Smooth muscle cell of the brain vasculature (primary cell): ENCODE measurements at regions not wholly inside any gene's neighbourhood (a gene's known extent, or its start where the extent isn't known, plus 50 kb on each side); places are given as distances from the start of the nearest gene placed in this dataset.

Source experiments
- DNase-seq: peaks from one replicate; pipeline ENCODE4 v3.0.0-alpha.2; 2012; ENCODE audit warnings: low read depth, low spot score

DNA sequence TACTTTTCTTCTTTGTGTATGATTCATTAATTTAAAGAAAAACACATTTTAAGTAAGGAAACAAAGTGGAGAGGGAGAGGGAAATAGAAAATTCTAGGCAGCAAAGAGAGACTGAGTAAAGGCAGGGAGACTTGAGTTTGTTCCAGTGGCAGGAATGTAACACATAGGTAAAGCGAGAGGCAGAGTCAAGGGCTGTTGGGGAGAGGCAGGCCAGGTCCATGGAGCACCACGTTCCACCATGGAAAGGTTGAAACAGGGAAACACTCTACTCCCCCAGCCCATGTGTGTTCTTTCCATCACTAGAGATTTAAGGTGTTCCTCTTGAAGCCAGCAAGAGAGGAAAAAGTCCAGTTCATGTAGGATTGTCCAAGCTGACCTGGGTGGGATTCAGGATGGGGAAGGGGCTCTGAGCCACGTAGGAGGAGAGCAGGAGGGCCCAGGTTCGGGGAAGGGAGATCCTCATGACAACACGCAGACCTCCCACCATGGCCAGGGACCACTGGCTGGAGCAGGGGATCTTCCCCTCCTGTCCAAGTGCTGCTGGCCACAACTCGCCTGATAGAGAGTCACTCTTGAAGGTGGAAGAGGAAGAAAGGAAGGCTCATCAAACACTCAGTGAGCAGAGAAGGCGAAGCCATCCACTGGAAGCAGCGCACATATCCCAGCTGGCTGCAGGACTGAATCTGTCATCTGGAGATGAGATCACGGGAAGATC lies 666.4 kb upstream of the MKI67 start:
- DNase-seq, result no peak

DNA sequence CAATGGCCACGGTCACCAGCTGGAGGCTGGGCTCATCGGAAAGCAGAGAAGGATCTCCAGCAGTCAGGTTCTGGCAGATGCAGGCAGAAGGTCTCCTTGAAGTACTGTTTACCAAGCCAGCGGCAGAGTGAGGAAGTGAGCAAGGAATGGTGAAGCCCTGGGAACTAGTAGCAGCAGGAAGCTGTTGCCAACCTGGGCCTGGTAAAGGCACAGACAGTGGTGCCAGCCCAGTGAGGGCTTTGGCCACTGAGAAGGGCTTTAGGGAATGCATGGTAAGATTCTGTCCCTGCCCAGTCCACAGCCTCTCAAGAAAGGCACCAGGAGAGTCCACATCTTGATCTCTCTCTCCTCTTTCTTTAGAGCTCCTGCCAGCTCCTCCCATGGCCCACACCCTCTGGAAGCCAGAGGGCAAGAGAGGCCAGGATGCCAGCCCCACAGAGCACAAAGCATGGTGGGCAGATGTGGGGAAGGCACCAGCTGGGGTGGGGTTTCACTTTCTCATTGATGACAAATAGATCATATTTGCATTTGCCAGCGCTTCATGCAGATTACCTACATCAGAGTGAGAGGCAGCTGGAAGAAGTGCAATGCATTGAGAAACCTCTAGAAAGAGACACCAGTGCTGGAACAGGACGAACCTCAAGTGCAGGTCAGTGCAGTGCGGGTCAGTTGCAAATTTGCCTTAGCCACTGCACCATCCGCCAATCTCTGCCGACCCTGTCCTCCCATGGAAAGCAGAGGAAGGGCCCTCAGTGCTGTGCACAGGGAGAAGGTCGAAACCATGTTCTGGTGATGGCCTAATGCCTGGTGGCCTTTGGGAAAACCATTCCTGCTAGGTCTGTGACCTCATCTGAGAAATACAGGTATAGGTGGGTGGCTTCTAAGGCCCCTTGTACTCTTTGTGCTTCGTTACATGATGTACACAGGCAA lies 667.8 kb upstream of the MKI67 start:
- DNase-seq, result no peak

DNA sequence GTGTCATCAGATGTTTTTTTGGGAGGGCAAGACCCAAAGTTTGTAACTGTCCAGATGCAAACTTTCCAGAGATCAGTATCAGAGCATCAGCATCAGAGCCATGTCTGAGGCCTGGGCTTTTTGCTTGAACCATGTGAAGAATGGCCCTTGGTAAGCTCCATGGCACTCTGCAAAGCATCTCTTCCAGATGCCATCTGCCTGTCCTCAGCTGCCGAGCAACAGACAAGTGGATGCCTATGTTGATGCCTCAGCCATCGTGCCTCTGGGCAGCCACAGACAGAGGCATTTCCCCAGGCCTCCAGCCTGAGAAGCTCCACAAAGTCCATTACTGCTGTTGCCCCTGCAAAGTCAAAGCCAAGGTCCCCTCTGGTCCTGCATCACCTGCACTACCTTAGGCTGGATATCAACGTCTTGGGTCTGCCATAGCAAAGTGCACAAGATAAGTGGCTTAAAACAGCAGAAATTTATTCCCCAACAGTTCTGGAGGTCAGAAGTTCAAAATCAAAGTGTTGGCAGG lies 670.2 kb upstream of the MKI67 start:
- no peak for DNase-seq

DNA sequence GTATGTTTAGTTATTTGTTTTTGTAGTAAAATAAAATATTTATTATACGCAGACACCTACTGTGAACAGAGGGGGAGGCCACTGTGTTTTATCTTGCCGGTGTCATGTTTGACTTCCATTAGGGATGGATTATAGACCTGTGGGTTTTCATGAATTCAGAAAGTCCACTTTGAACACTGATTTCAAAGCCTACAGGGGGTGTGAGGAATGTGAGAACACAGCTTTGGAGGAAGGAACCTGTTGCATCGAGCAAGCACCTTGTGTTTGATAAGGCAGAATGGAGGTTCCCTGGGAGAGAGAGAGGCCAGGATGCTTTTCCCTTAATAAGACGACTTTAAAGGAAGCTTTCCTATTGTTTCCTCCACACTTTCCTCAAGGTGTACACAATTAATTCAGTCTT lies 665.0 kb upstream of the MGMT start:
- DNase-seq, result no peak

DNA sequence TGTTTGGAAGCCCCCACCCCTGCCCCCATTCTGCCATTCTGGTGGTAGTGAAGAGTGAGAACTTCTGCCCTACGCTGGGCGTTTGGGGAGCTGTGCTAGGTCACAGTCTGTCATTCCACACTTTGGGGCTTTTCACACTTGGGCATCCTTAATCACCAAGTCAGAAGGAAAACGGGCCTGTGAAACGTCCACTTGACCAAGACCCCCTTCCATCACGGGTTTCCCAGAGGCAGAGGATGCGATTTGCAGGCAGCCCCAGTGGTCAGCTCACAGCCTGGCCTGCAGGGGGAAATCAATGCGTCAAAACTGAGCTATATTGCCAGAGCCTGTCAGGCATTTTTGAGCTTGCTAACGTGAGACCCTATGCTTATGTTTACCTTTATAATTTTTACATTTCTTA lies 663.3 kb upstream of the MGMT start:
- DNase-seq, result no peak

DNA sequence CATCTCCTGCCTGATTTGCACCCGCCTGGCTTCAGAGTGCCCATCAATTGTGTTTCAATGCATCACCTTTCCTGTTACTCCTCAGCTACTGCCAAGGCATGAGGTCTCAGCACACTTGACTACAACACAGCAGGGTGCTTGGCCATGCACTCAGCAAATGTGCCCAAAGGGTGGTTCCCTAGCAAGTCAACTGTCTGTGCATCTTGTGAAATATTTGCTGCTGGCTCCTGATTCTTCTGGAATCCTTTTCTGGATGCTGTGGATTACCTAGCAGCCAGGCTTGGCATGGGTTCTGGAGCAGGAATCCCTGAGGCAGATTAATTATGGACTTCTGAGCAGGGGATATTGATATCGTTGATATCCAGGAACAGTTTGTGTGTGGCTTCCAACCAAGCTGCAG lies 662.6 kb upstream of the MGMT start:
- no peak for DNase-seq

DNA sequence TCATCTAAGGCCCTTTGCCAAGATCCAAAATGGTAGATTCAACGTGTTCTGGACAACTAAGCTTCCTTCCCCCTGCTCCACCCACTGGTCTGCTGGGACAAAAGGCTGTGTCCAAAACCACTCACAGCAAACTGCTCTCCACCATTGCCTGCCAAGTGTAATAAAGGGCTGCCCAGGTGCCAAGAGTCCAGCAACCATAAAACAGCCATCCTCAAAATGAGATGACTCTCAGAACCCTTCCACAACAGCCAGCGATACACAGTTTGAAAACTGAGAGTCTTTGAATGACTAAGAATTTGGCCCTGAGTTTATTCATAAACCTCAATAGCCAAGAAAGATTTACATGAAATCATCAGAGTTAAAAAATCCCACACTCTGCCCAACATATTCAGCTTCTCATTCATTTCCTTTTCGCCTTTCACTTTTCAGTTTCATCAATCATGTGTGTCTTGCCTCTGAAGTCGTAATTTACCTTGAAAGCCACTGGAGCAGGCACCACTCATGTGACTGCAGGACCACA lies 658.1 kb upstream of the MGMT start:
- DNase-seq, result no peak

DNA sequence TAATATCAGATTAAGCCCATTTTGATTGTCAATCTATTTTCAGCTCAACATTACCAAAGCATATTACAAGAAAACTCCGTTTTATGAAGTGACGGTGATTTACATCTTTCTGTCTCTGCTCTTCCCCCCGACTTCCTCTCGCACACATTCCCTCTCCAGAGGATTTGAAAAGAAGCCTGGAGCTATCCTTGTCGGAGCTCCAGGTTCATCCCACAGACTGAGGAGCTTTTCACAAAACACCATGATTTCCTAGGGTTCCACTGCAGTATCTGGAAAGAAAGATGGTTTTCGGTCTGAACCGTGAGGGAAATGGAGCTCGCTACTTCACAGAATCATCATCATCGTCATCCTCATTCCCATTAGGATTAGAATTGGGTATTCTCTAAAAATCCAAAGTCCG lies 655.5 kb upstream of the MGMT start:
- no peak for DNase-seq

DNA sequence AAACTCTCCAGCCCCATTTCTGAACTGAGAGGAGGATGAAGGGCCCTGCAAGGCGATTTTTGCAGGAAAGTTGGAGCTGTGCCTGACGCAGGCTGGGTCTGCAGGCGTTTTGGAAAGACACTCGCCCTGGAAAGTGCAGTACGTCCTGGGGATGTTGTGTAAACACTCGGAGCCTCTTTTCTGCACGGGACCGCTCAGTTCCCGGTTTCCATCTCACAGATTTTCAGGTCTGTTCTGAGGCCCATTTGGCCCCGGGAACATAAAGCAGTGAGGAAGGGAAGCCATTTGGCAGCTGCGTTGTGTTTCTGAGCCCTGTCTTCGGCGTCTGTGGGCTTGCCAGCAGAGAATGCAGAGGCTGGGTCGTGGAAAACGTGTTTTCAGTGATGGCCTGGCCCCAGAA lies 655.0 kb upstream of the MGMT start:
- DNase-seq, result no peak

DNA sequence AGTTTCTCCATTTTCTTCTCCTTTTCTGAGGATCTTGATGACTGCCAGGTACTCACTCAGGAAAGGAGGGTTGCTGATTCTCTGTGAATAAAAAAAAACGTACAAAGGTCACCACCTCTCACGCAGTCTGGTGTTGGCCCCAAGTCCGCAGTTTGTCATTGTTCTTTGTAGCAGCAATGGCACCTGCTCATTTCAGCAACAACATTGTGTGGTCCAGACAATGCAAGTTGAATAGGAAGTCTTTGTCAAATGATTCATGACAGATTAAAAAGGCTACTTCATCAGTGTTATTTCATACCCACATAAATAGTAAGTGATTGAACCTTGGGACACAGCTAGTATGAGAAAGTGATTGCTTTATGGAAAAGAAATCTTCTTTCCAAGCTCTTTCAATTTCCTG lies 653.5 kb upstream of the MGMT start:
- DNase-seq, result no peak

DNA sequence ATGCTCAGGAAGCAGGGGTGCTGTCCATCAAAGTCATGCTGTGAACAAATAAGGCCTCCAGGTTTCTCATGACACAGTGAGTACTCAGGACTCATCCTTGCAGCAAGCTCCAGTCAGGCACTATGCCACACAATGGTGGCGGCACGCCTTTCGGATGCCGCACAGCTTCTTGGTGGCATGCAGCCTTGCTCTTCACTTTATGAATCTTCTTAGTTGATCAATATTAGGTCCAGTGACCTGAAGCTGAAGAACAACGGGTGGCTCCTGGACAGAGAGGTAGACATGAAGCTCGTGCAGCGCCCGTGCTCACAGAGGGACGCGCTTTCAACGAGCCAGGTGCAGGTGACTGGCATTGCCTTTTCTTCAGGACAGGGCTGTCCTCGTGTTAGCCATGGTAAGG lies 653.0 kb upstream of the MGMT start:
- no peak for DNase-seq

DNA sequence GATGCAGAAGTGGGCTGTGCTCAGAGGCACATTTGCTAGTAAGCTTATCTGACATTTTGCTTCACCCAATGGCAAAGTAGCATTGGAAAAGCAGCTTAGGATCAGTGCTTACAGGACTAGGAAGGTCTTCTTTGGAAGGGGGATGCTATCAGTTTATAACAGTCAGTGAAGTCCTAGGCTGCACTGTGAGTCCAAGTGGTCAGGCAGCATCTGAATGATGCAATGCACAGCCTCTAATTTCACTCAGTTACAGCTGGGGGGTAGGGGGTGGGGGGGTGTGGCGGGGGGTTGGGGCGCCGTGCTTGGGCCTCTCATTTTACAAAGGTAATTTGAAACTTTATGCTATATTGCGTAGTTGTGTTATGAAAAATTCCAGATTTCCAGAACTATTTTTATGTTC lies 652.3 kb upstream of the MGMT start:
- DNase-seq, result no peak

DNA sequence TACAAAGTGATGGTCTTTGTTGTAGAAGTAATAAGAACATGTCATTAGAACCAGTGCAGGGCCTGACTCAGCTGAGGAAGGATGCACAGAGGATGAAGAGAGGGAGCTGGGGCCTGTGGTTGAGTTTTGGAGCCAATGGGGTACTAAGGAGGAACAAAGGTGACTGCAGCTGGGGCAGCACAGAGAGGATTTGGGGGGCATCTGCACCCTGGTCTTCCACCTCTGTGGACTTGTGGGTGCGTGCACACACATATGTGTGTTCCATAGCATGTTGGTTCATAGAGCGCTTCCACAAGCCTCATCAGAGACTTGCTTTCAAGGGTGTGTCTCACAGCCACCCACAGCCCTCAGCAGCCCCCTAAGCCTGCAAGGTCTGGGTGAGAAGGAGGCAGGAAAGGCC lies 650.3 kb upstream of the MGMT start:
- DNase-seq, result no peak

DNA sequence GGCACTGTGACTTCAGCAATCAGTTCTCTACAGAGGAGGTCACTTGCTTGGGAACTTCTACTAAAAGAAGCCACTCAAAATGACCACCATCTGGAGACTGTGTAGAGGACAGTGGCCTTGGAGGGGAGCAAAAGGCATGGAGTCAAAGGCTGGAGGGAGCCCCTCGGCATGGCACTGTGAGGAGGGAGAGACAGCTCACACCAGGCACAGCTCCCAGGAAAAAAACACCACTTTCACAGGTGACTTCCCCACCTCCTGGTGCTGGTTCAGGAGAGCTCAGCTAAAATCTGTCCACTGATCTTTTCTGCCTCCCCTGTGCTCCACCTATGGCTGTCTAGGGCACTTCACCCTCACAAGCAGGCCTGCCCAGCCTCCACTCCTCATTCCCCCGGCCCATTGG lies 649.4 kb upstream of the MGMT start:
- DNase-seq, result no peak

DNA sequence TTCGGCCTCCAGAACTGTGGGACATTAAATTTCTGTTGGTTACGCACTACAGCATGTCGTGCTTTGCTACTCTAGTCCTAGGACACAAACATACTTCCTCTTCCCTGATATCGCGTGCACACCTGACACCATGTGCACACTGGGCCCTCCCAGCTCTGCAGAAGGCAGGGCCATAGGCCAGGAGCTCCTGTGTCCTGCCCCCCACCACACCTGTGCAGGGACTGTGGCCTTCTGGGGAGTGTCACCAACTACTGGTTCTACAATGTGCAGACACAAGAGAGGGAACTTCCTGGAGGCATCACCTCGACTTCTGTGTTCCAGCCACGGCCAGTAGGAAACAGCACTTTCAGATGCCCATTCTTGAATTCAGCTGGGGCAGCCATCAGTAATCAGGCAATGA lies 646.4 kb upstream of the MGMT start:
- DNase-seq, result no peak

DNA sequence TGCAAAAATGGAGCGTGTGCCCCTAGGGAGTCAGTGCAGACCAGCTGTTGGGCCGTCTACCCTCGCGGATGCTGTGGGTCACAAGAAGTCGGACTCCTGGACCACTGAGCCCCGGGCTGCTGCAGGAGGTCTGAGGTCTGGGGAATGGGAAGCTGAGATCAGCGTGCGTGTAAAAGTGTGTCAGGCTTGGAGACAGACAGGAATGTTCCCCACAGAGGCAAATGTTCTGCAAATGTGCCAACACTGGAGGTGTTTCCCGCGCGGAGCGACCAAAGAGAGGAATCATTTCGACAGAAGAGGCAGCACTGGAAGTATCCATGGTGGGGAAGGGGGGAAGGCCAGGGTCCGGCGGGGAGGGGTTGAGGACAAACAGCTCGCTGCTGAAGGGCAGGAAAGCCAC lies 643.8 kb upstream of the MGMT start:
- no peak for DNase-seq

DNA sequence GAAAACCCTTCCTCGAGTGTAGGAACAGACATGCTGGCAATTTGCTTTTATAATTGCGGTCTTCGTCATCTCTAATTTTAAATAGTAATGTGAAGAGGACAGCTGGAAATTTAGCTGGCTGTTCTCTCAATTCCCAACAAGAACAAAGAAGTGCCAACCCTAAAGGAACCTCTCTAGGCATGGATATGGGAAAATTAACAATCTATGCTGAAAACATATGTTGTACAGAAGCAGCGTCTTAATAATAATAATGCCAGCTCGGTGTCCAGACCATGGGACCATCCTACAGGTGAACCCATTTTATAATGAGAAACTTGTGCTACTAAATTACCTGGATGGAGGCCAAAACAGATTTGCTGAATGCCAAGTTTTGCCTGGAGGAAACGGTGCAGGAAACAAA lies 641.4 kb upstream of the MGMT start:
- DNase-seq, result no peak

DNA sequence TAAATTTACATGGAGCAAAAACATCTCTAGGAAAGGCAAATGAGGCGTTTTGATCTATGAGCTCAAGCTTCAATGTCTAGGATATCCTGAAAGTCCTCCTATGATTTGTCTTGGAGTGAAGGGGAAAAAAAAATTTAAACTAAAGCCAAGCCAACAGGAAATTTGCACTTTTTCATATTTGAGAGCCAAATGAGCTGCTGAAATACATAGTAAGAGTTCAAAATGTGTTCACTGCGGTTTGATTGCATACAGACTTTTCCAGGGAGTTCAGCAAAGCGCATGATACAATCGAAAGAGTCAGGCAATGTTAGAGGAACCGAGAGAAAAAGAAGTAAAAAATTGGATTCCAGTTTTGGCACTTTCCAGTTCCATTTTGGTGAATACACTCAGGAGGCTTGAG lies 633.4 kb upstream of the MGMT start:
- DNase-seq, result no peak

DNA sequence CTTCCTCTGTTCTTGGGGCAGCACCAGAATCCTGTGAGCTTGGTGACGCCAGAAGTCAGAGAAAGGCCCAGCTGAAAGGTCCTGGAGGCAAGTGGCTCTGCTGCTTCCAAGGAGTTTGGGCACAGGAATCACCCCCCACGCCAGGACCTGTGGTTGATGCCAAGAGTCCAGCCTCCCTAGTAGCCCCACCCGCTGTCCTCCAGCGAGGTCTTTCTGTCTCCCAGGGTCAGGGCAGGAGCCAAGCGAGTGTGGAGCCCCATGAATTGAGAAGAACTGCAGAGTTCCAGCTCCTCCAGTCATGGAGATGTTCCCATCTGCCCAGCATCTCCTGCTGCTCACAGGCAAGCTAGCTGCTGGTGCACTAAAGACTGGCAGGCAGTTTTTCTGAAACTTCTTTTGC lies 631.7 kb upstream of the MGMT start:
- no peak for DNase-seq

DNA sequence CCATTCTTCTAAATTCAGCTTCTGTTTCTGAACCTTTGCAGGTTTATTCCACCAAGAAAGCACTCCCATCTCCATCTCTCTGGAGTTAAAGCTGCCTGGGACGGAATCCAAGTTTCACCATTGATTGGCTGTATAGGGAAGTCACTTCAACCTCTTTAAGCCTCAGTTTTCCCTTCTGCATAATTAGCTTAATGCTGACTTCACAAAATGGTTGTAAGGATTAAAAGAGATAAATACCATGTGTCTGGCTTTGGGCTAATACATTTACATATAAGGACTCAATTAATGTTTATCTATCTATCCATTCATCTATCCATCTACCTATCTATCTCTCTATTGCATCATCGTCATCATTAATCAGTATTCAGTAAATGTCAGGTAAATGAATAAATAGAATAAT lies 629.6 kb upstream of the MGMT start:
- DNase-seq, result no peak

DNA sequence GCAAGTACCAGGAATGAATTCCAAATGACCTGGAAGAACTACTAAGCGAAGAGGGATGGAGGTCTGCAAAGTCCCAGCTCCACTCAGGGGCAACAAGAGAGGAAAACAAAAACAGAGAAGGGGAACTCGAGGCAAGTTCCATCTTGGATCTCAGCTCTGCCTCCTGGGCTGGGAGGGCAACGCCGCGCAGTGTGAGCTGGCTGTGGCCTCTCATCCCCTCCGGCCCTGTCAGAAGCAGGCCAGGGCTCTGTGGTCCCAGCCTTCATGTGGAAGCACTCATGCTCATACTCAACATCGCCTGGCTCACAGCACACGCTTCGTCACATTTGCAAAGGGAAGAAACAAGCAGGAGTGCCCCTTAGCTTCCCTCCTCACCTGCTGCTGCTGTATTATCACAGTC lies 627.9 kb upstream of the MGMT start:
- DNase-seq, result no peak

DNA sequence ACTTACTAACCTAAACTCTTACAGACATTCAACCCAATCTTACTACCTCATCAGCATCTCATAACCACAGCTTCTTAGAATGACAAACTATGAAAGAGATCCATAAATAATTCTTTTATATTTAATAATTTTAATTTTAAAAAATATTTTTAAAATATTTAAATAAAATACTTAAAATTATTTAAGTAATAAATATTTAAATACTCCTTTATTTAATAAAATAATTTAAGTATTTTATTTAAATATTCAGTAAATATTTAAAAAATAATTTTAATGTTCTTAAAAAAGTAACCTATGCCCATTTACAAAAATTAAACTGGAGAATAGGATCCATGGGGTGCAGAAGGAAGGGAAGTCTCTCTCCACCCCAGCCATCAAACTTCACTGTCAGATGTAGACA lies 627.3 kb upstream of the MGMT start:
- no peak for DNase-seq

DNA sequence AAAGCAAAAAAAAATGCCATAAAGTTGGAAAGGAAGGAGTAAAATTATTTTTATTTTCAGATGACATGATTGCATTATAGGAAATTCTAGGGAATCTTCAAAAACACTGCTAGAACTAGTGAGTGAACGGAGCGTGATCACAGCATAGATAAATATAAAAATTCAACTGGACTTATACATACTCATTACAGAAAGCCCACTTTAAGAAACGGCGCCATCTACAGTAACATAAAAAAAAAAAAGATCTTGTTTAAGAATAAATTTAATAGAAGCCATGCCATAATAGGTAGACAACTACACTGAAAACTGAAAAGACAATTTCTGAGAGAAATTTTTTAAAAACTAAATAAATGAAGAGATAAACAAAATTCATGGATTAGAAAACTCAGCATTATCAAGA lies 623.1 kb upstream of the MGMT start:
- no peak for DNase-seq
